ENCODE measurements at regions not wholly inside any gene's neighbourhood (a gene's known extent, or its start where the extent isn't known, plus 50 kb on each side); places are given as distances from the start of the nearest gene placed in this dataset.

DNA sequence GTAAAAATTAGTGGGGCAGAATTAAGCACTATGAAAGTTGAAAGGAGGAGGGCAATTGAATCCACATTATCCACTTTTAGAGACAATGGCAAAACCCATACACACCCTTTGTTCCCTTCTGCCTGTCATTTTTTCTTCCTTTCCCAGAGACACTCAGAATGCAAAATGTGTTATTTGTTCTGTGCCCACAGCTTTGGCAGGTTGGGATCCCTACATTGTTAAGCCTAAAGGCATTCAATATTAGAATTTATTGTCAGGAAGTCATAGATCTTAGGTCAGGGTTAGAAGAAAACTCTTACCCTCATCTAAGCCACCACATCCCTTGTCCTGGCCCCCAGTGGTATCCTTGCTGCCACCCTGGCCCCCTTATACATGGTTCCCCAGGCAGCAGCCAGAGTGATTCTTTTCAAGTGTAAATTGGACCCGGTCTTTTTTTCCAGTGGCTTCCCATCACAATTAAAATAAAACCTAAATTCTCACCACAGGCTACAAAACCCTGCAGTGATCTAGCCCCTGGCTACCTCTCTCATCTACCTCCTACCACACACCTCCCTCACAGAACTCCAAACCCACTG lies 470.1 kb upstream of the ATP11B start:
- TF ChIP-seq CTCF (IDR thresholded peaks at IDR 0.05) (no peak), EZH2 (IDR thresholded peaks at IDR 0.05; ENCODE audit: borderline replicate concordance, insufficient read depth, low read depth, low read length, poor library complexity, severe bottlenecking) (no peak)
